ENCODE measurements at regions not wholly inside any gene's neighbourhood (a gene's known extent, or its start where the extent isn't known, plus 50 kb on each side); places are given as distances from the start of the nearest gene placed in this dataset.
"Not testable (repeated sequence)": the region's sequence is repeated elsewhere in the genome, so short reads cannot be mapped to it uniquely, and the experiment has no call there.

DNA sequence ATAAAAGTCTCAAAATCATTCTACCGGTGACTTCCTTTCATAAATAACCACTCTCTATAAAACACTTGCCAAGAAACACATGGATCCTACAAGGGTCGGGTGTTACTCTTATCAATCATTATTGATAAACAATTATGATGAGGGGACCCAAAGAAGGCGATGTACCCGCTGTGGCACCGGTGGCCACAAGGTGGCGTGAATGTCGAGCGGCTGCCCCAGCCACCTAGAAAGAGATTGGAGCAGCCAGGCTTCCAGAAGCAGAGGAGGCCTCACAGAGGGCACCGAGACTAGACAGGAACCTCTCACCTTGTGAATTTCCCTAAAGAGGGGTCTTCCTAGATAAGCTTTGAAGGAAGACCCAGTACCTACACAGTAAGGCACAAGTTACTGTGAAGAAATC lies 80.5 kb upstream of the GOLGA6L6 start:
- H3K9me3 Mint-ChIP-seq (ENCODE audit: low read depth); H3K4me1 Mint-ChIP-seq; H3K27ac Mint-ChIP-seq; CTCF ChIA-PET; DNase-seq; ATAC-seq; intact Hi-C loops (cut with DNase I, micrococcal nuclease); POLR2A ChIA-PET; H3K4me3 Mint-ChIP-seq; H3K36me3 Mint-ChIP-seq (ENCODE audit: low read depth); H3K27me3 Mint-ChIP-seq: not testable (repeated sequence)

DNA sequence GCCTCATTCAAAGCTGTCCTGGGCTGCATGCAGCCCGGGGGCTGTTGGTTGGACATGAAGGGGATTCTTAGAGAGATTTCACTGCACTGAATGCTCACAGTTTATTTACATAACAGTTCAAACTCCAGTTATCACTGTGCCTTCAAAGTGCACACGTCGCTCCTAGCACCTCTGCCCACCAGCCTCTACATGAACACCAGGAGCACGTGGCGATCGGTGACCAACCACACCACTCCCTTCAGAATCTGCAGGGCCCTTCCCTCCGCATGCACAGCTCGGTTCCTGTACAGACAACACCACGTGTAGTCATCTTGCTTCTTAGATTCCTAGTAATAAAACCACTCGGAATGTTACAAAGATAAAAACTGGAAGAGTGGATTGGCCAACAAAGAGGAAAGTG lies 72.9 kb upstream of the GOLGA6L6 start:
- POLR2A ChIA-PET; H3K27me3 Mint-ChIP-seq; H3K4me1 Mint-ChIP-seq; intact Hi-C loops (cut with DNase I, micrococcal nuclease); ATAC-seq; DNase-seq; H3K9me3 Mint-ChIP-seq (ENCODE audit: low read depth); H3K27ac Mint-ChIP-seq; H3K36me3 Mint-ChIP-seq (ENCODE audit: low read depth); CTCF ChIA-PET; H3K4me3 Mint-ChIP-seq: not testable (repeated sequence)

DNA sequence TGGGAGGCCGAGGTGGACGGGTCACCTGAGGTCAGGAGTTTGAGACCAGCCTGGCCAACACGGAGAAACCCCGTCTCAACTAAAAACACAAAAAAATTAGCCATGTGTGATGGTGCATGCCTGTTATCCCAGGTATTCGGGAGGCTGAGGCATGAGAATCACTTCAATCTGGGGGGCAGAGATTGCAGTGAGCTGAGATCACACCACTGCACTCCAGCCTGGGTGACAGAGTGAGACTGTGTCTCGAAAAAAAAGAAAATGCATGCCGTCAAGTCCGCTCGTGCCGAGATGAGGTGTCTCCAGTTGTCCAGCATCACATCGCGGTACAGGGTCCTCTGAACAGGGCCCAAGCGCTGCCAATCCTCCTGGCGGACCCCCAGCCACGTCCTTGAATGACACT lies 71.2 kb upstream of the GOLGA6L6 start:
- H3K27ac Mint-ChIP-seq, CTCF ChIA-PET, H3K4me3 Mint-ChIP-seq: not testable (repeated sequence)

GRCh38 chr15:20612356-20612755 lies 70.8 kb upstream of the GOLGA6L6 start:
- H3K36me3 Mint-ChIP-seq (ENCODE audit: low read depth); DNase-seq; H3K27me3 Mint-ChIP-seq; intact Hi-C loops (cut with DNase I, micrococcal nuclease); POLR2A ChIA-PET; CTCF ChIA-PET; H3K9me3 Mint-ChIP-seq (ENCODE audit: low read depth); H3K4me1 Mint-ChIP-seq; ATAC-seq; H3K4me3 Mint-ChIP-seq; H3K27ac Mint-ChIP-seq: not testable (repeated sequence)

More for the DNA sequence above, 71.2 kb upstream of the GOLGA6L6 start:
- ATAC-seq; H3K27me3 Mint-ChIP-seq; H3K9me3 Mint-ChIP-seq (ENCODE audit: low read depth); DNase-seq; H3K4me1 Mint-ChIP-seq; intact Hi-C loops (cut with DNase I, micrococcal nuclease); POLR2A ChIA-PET; H3K36me3 Mint-ChIP-seq (ENCODE audit: low read depth): not testable (repeated sequence)

DNA sequence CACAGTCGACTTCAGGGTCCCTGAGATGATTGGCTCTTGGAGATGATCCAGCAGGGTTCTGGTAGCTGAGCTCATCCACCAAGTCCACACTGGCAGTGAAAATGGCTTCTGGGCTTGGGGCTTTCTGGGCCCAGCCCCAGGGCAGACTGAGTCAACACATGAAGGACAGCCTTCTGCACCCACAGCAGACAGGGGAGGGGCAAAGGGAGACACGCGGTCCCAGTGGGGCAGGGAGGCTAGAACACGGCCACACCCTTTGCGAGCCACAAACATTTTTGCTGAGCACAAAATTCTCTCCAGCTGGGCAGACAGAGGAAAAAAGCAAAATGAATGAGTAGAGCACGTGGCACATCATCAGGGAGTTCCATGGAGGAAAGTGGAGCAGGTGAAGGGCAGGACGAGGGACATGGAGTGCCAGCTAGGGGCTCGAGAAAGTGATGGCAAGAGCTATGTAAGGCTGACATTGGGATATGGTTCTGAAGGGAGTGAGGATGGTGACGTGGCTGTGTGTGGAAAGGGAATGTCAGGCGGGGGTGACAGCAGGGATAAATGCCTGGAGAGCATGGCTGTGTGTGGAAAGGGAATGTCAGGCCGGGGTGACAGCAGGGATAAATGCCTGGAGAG lies 70.2 kb upstream of the GOLGA6L6 start:
- ATAC-seq; H3K27ac Mint-ChIP-seq; H3K36me3 Mint-ChIP-seq (ENCODE audit: low read depth); H3K4me1 Mint-ChIP-seq; H3K4me3 Mint-ChIP-seq; DNase-seq; H3K9me3 Mint-ChIP-seq (ENCODE audit: low read depth); CTCF ChIA-PET; POLR2A ChIA-PET; H3K27me3 Mint-ChIP-seq; intact Hi-C loops (cut with DNase I, micrococcal nuclease): not testable (repeated sequence)

DNA sequence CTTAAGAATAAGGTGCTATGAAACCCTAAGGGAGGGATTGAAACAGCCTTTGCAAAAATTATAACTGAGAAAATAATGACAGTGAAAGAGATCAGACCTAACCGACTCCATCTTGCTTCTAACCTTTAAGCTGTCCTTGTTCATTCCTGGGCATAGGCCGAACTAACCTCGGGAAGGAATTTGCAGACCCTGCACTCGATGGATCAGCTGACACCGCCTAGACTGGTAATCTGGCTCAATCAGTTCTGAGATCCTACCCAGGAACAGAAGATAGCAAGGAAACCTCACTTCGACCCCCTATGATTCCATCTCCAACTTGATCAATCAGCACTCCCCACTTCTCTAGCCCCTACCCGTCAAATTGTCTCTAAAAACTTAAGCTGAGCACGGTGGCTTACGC lies 66.6 kb upstream of the GOLGA6L6 start:
- H3K36me3 Mint-ChIP-seq (ENCODE audit: low read depth); intact Hi-C loops (cut with DNase I, micrococcal nuclease); POLR2A ChIA-PET; H3K4me1 Mint-ChIP-seq; H3K4me3 Mint-ChIP-seq; H3K27me3 Mint-ChIP-seq; CTCF ChIA-PET; ATAC-seq; H3K27ac Mint-ChIP-seq; DNase-seq; H3K9me3 Mint-ChIP-seq (ENCODE audit: low read depth): not testable (repeated sequence)

DNA sequence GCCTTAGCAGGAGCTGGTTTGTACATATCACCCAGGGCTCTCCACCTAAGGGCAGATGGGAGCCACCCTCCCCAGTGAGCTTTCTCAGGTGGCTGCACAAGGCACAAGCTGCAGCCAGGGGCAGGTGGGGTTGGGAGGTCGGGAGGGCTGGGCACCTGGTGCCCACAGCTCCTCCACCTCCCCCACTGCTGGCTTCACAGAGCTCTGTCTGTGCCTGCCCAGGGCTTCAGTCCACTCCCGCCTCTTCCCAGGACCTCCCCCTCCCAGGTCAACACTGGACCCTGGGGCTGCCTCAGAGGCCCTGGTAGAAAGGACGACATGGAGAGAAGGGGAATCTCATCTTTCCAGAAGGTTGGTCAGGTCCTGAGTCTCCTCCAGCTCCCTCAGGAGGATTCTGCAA lies 55.6 kb upstream of the GOLGA6L6 start:
- intact Hi-C loops (cut with DNase I, micrococcal nuclease); DNase-seq; H3K4me1 Mint-ChIP-seq; H3K4me3 Mint-ChIP-seq; H3K27me3 Mint-ChIP-seq; POLR2A ChIA-PET; H3K36me3 Mint-ChIP-seq (ENCODE audit: low read depth); CTCF ChIA-PET; ATAC-seq; H3K9me3 Mint-ChIP-seq (ENCODE audit: low read depth); H3K27ac Mint-ChIP-seq: not testable (repeated sequence)

DNA sequence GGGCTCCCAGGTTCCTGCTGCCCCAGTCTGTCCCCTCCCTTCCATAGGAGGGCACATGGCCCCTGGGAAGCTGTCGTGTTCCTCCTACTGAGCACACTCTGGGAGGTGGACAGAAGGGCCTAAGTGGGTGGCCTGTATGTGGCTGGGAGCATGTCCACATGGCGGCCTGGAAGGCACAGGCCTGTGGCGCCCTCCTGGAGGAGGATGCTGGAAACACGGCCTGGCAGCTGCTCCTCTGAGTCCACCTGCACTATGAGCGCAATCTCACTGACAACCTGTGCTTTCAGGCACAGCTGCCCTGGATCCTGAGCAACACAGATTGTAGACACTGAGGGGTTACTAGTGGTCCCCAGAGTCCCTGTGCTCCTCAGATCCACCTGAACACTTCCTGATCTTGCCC lies 52.6 kb upstream of the GOLGA6L6 start:
- H3K9me3 Mint-ChIP-seq (ENCODE audit: low read depth); H3K27me3 Mint-ChIP-seq; DNase-seq; H3K4me1 Mint-ChIP-seq; ATAC-seq; CTCF ChIA-PET; intact Hi-C loops (cut with DNase I, micrococcal nuclease); POLR2A ChIA-PET; H3K4me3 Mint-ChIP-seq; H3K27ac Mint-ChIP-seq; H3K36me3 Mint-ChIP-seq (ENCODE audit: low read depth): not testable (repeated sequence)

DNA sequence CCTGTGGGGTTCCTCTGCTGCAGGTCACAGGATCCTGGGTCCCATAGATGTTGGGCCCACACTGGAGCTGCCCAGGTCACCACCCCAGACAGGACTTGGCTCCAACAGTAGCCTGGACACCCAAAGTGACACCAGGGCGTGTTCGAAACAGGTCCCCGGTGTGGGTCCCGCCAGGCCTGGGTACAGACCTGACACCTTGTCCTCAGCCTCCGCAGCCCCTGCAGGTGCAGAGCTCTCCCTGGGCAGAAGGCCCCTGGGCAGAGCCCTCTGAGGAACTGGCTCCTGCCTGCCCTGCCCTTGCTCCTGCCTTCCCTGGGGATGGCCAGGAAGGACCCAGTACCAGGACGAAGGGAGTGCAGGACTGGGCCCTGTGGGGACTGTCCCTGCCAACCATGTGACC lies 50.3 kb upstream of the GOLGA6L6 start:
- DNase-seq; H3K9me3 Mint-ChIP-seq (ENCODE audit: low read depth); ATAC-seq; H3K27ac Mint-ChIP-seq; H3K27me3 Mint-ChIP-seq; CTCF ChIA-PET; intact Hi-C loops (cut with DNase I, micrococcal nuclease); POLR2A ChIA-PET; H3K4me3 Mint-ChIP-seq; H3K36me3 Mint-ChIP-seq (ENCODE audit: low read depth); H3K4me1 Mint-ChIP-seq: not testable (repeated sequence)

All from activated CD4-positive, alpha-beta T cell treated with anti-CD3 and anti-CD28 coated beads for 36 hours (primary cell).